B cell (primary cell): ENCODE measurements at regions not wholly inside any gene's neighbourhood (a gene's known extent, or its start where the extent isn't known, plus 50 kb on each side); places are given as distances from the start of the nearest gene placed in this dataset.
"Not testable (repeated sequence)": the region's sequence is repeated elsewhere in the genome, so short reads cannot be mapped to it uniquely, and the experiment has no call there.

Source experiments
- CTCF ChIP-seq: fragments of 200-600 bp; IDR thresholded peaks from one replicate; pipeline ENCODE4 v1.8.0; 2022; ENCODE audit warnings: antibody characterized with exemption, mild to moderate bottlenecking
- EZH2 ChIP-seq: IDR thresholded peaks from 2 replicates; pipeline ENCODE4 v1.6.1; 2012; ENCODE audit warnings: borderline replicate concordance, low read depth, mild to moderate bottlenecking, moderate library complexity, low read length; ENCODE audit not compliant: insufficient read depth, poor library complexity, severe bottlenecking

DNA sequence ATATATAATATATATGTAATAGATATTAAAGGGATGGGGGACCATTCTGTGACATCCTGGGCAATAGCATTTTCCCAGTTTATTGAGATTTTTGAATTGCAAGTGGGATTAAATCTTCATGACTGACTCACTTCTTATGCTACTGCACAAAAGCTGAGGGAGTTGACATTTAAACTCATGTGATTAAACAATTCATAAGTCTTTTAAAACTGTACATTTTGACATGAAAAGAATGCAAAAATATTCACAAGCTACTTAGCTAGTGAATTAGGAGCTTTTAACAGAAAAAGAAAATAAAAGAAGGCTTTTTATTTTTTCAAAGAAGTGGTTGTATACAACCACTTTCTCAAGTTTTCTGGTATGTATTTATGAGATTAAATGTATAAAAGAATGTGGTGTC, 179.4 kb upstream of the POMZP3 start:
- not testable (repeated sequence) for TF ChIP-seq CTCF, EZH2
